OCI-LY1 (cell line): ENCODE measurements at regions not wholly inside any gene's neighbourhood (a gene's known extent, or its start where the extent isn't known, plus 50 kb on each side); places are given as distances from the start of the nearest gene placed in this dataset.

ENCODE experiments used
- EZH2 ChIP-seq: fragments of 200-600 bp; sonication (generic), shearing (Covaris generic); IDR thresholded peaks from 2 replicates; pipeline ENCODE4 v1.8.0; 2017; ENCODE audit warnings: borderline replicate concordance, mixed run types, mild to moderate bottlenecking, antibody characterized with exemption, low read length, moderate library complexity, mixed read lengths
- TF ChIP-seq, protein P1 (sequence below): fragments of 200-600 bp; sonication (generic), shearing (Covaris generic); IDR thresholded peaks from 2 replicates; pipeline ENCODE4 v1.5.1; 2017; ENCODE audit warnings: mild to moderate bottlenecking, antibody characterized with exemption, low read length, moderate library complexity, mixed read lengths

DNA sequence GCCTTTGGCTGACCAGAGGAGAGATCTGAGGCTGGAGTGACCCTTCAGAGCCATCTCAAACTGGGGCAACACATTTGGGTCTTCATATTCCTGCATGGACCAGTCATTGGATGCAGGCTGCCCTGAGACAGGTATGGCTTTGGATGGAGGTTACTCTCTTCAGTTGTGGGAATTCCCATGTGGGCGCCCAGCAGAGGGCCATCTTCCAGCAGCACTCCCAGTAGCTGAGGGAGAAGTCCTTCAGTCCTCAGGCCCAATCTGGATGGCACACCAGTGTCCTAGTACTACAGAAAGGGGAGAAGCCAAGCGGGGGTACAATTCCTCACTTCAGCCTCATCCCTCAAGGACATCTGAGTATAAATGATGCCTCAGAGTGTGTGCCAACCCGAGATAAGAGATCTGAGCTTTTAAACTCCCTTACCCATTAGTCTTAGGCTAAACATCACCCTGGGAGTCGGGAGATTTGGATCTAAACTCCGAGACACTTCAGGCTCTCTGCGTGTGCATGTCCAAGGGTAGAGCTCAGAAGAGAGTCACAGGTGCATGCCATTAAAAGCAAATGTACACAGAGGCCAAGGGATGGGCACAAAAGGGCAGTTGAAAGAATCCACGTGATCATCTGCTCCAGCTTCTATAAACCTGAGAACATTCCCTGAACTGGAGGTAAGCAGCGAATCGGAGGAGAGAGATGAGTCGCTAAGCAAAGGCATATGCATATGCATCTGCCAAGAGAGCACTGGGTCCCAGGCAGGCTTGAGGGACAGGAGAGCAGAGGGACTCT, 204.6 kb downstream of the CD83 start:
- no peak for TF ChIP-seq EZH2
- TF ChIP-seq, protein P1, sequence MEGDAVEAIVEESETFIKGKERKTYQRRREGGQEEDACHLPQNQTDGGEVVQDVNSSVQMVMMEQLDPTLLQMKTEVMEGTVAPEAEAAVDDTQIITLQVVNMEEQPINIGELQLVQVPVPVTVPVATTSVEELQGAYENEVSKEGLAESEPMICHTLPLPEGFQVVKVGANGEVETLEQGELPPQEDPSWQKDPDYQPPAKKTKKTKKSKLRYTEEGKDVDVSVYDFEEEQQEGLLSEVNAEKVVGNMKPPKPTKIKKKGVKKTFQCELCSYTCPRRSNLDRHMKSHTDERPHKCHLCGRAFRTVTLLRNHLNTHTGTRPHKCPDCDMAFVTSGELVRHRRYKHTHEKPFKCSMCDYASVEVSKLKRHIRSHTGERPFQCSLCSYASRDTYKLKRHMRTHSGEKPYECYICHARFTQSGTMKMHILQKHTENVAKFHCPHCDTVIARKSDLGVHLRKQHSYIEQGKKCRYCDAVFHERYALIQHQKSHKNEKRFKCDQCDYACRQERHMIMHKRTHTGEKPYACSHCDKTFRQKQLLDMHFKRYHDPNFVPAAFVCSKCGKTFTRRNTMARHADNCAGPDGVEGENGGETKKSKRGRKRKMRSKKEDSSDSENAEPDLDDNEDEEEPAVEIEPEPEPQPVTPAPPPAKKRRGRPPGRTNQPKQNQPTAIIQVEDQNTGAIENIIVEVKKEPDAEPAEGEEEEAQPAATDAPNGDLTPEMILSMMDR, result no peak
